SH-SY5Y (cell line): ENCODE measurements at regions not wholly inside any gene's neighbourhood (a gene's known extent, or its start where the extent isn't known, plus 50 kb on each side); places are given as distances from the start of the nearest gene placed in this dataset.

Experiments
- GATA2 ChIP-seq: IDR thresholded peaks from 2 replicates; pipeline ENCODE4 v1.6.1; 2011; ENCODE audit warnings: mild to moderate bottlenecking, low read depth, low read length
- GATA3 ChIP-seq: IDR thresholded peaks from 2 replicates; pipeline ENCODE4 v1.6.1; 2011; ENCODE audit warnings: low read depth, mild to moderate bottlenecking, low read length, moderate library complexity

GRCh38 chr3:80526153-80526552 is 758.4 kb upstream of the ROBO1 start:
- TF ChIP-seq GATA2 = no peak
- no peak for TF ChIP-seq GATA3
